ENCODE measurements at regions not wholly inside any gene's neighbourhood (a gene's known extent, or its start where the extent isn't known, plus 50 kb on each side); places are given as distances from the start of the nearest gene placed in this dataset.

DNA sequence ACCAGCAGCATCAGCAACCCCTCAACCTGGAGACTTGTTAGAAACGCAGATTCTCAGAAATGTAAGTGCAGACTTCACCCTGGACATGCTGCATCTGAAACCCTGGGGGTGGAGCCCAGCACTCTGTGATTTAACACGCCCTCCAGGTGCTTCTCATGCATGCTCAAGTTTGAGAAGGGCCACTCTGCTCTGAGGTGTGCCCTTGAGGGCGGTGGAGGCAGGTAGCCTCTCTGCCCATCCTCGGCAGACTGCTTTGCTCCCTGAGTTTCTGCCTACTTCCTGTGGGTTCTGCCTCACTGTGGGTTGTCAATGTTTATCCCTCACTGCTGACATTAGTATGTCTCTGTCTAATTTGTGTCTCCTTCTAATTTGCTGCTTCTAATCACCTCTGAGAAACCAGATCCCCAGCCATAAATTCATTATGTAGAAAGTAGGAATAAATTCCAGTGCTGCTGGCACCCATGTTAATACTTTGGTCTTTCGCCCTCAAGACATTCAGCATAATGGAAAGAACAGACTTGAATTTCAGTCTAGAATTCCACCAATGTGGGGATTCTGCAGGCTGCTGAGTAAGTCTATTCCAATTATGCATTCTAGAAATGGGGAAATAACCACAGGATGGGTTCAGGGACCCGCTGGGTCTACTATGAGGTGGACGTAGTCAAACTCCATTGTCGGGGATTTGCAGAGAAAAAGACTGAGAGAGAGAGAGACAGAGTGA lies 51.3 kb upstream of the CYSLTR2 start:
- POLR2A ChIA-PET (ENCODE audit: partially characterized antibody), result no interaction called here
- H3K56ac ChIP-seq (replicated peaks; ENCODE audit: insufficient read length, low read depth, low read length), result no peak overlapping the region
- H3K4ac ChIP-seq (replicated peaks; ENCODE audit: insufficient read length, low read depth, low read length), result peak overlapping the region; percentile 38

More for the DNA sequence above, 51.3 kb upstream of the CYSLTR2 start:
- Histone ChIP-seq H4K91ac (replicated peaks; ENCODE audit: insufficient read length, low read length) (peak overlapping the region; percentile 40), H2BK20ac (ENCODE audit: low read length) (no peak overlapping the region), H2AK5ac (ENCODE audit: low read depth, low read length) (no peak overlapping the region), H3K36me3 (ENCODE audit: control insufficient read depth in 2 of 4, insufficient read depth in 4 of 4, low read length in 3 of 4) (no peaks in the 10 kb centered on the region), H3K27ac (ENCODE audit: low read depth, low read length) (no peak overlapping the region), H4K5ac (ENCODE audit: insufficient read length, low read depth, low read length) (no peak overlapping the region), H2BK15ac (ENCODE audit: low read length) (0 out of 2 replicates have a peak overlapping the region, but pooled peaks have one; percentile 61), H2BK120ac (replicated peaks; ENCODE audit: low read depth, low read length) (peak overlapping the region; percentile 78), H4K8ac (ENCODE audit: extremely low read depth, insufficient read depth, low read length) (no peak overlapping the region), H3K79me2 (ENCODE audit: control insufficient read depth in 1 of 2, insufficient read depth in 2 of 2, low read length in 2 of 2) (no peaks in the 10 kb centered on the region), H3K18ac (ENCODE audit: extremely low read depth, low read length) (no peak overlapping the region), H3K4me3 (ENCODE audit: extremely low read depth in 1 of 4, insufficient read depth in 2 of 4, low read depth in 3 of 4, low read length in 4 of 4) (no peak overlapping the region), H3K23me2 (ENCODE audit: low read depth, low read length) (no peaks in the 10 kb centered on the region; the same call in 1 of the 2 replicates), H3K9me3 (ENCODE audit: insufficient read depth in 2 of 2, low read depth in 1 of 2, low read length in 1 of 2) (peaks cover 4 to 5% of the 10 kb centered on the region in 2 experiments; a peak in 1 of 4 replicates), H2BK12ac (ENCODE audit: low read depth, low read length) (peak overlapping the region; percentile 75; the same call in 1 of the 2 replicates), H4K20me1 (replicated peaks in 1 of 2; ENCODE audit: control insufficient read depth in 1 of 2, insufficient read depth in 2 of 2, low read length in 2 of 2) (no peaks in the 10 kb centered on the region), H3K14ac (ENCODE audit: insufficient read length) (no peak overlapping the region), H3K4me2 (ENCODE audit: insufficient read depth in 1 of 2, low read depth in 2 of 2, low read length in 2 of 2) (no peak overlapping the region), H3K23ac (ENCODE audit: insufficient read length) (no peak overlapping the region), H3K4me1 (replicated peaks in 1 of 4; ENCODE audit: control insufficient read depth in 3 of 4, insufficient read depth in 4 of 4, low read length in 3 of 4) (peaks cover 0 to 4% (median 1%) of the 10 kb centered on the region in 4 experiments; a peak in 2 of 7 replicates), H3K9ac (replicated peaks in 1 of 4; ENCODE audit: extremely low read depth in 1 of 4, low read depth in 3 of 4, low read length in 3 of 4) (no peak overlapping the region), H2AFZ (ENCODE audit: low read length) (0 out of 2 replicates have a peak overlapping the region, but pooled peaks have one; percentile 60), H3K27me3 (replicated peaks in 1 of 4; ENCODE audit: control insufficient read depth in 3 of 4, extremely low read depth in 1 of 4, insufficient read depth in 3 of 4, low read length in 3 of 4) (no peaks in the 10 kb centered on the region), H2BK5ac (ENCODE audit: low read depth, low read length) (no peak overlapping the region), H3K79me1 (ENCODE audit: low read depth, low read length) (no peaks in the 10 kb centered on the region)
- FAIRE-seq, result no peak
- CTCF ChIA-PET (ENCODE audit: partially characterized antibody), result no interaction called here
- no peak for DNase-seq (ENCODE audit: low read depth in 1 of 2, low spot score in 2 of 2)
- no peak for TF ChIP-seq SP4 (IDR thresholded peaks at IDR 0.05; ENCODE audit: low read length)
- no peak for TF ChIP-seq NANOG (IDR thresholded peaks at IDR 0.05; ENCODE audit: insufficient read depth, low read depth, low read length, poor library complexity, severe bottlenecking)
- TF ChIP-seq, protein P1, sequence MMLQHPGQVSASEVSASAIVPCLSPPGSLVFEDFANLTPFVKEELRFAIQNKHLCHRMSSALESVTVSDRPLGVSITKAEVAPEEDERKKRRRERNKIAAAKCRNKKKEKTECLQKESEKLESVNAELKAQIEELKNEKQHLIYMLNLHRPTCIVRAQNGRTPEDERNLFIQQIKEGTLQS (IDR thresholded peaks at IDR 0.05; ENCODE audit: insufficient read depth, low read depth, low read length), result no peak
- TF ChIP-seq RXRA (IDR thresholded peaks at IDR 0.05; ENCODE audit: insufficient read depth, low read depth, low read length), result no peak
- TF ChIP-seq RBBP5 (IDR thresholded peaks at IDR 0.05; ENCODE audit: borderline replicate concordance, low read depth, low read length), result no peak
- TF ChIP-seq HDAC6 (IDR thresholded peaks at IDR 0.05; ENCODE audit: low read depth, low read length), result no peak
- TF ChIP-seq BCL11A (IDR thresholded peaks at IDR 0.05; ENCODE audit: low read depth in 2 of 2, low read length in 2 of 2), result no peak
- no peak for TF ChIP-seq YY1 (IDR thresholded peaks at IDR 0.05; ENCODE audit: low read depth, low read length)
- WGBS, 2 experiments (ENCODE audit: extremely low coverage in 1 of 2, insufficient coverage in 1 of 2, insufficient read length in 1 of 2, insufficient replicate concordance in 2 of 2, low coverage in 1 of 2, low lambda C conversion rate in 2 of 2, missing lambda C conversion rate in 1 of 2), result 85% methylated on average over 8 of the region's 8 CpGs; no CpG with 5 or more reads in 1 of the 2 experiments

All from H1 (cell line).